DOHH2 (cell line): ENCODE measurements at regions not wholly inside any gene's neighbourhood (a gene's known extent, or its start where the extent isn't known, plus 50 kb on each side); places are given as distances from the start of the nearest gene placed in this dataset.

Source experiments
- H3F3A ChIP-seq: fragments of 200-600 bp; sonication (generic), shearing (Covaris generic); 2 replicates; pipeline ENCODE4 v1.6.0; 2016; ENCODE audit warnings: antibody characterized with exemption, mild to moderate bottlenecking; ENCODE audit not compliant: control insufficient read depth, insufficient read depth
- H3K27ac ChIP-seq: fragments of 200-600 bp; sonication (generic); 2 replicates; pipeline ENCODE4 v1.5.1; 2014; ENCODE audit warnings: low read depth, mild to moderate bottlenecking, low read length, moderate library complexity
- H3K27me3 ChIP-seq: fragments of 200-600 bp; sonication (generic); 2 replicates; pipeline ENCODE4 v1.6.1; 2014; ENCODE audit warnings: mild to moderate bottlenecking, low read length, mixed read lengths; ENCODE audit not compliant: control insufficient read depth
- H3K36me3 ChIP-seq: fragments of 200-600 bp; sonication (generic); 2 replicates; pipeline ENCODE4 v1.6.1; 2014; ENCODE audit warnings: mild to moderate bottlenecking, low read length, moderate library complexity, mixed read lengths; ENCODE audit not compliant: control insufficient read depth
- H3K4me1 ChIP-seq: fragments of 200-600 bp; sonication (generic); 2 replicates; pipeline ENCODE4 v1.6.1; 2014; ENCODE audit warnings: mild to moderate bottlenecking, low read length, mixed read lengths; ENCODE audit not compliant: control insufficient read depth
- H3K4me2 ChIP-seq: fragments of 200-600 bp; sonication (generic); 2 replicates; pipeline ENCODE4 v1.6.0; 2014; ENCODE audit warnings: mild to moderate bottlenecking, low read length, moderate library complexity
- H3K4me3 ChIP-seq: fragments of 200-600 bp; sonication (generic); 2 replicates; pipeline ENCODE4 v1.5.1; 2014; ENCODE audit warnings: mild to moderate bottlenecking, low read length, mixed read lengths
- H3K79me2 ChIP-seq: fragments of 200-600 bp; sonication (generic); 2 replicates; pipeline ENCODE4 v1.6.1; 2014; ENCODE audit warnings: mild to moderate bottlenecking, low read length, mixed read lengths; ENCODE audit not compliant: control insufficient read depth
- H3K9me2 ChIP-seq: fragments of 200-600 bp; sonication (generic); replicated peaks from 2 replicates; pipeline ENCODE4 v1.6.1; 2014; ENCODE audit warnings: mild to moderate bottlenecking, low read length, mixed read lengths; ENCODE audit not compliant: control insufficient read depth
- H3K9me3 ChIP-seq: fragments of 200-600 bp; sonication (generic); 2 replicates; pipeline ENCODE4 v1.6.1; 2014; ENCODE audit warnings: antibody characterized with exemption, low read length, mixed read lengths; ENCODE audit not compliant: control insufficient read depth, insufficient read depth
- H4K20me1 ChIP-seq: fragments of 200-600 bp; sonication (generic); 2 replicates; pipeline ENCODE4 v1.6.0; 2014; ENCODE audit warnings: low read depth, mild to moderate bottlenecking, antibody characterized with exemption, low read length, moderate library complexity; ENCODE audit not compliant: control insufficient read depth, insufficient read depth
- EZH2phosphoT487 ChIP-seq: fragments of 200-600 bp; sonication (generic); IDR thresholded peaks from 2 replicates; pipeline ENCODE4 v1.6.1; 2017; ENCODE audit warnings: borderline replicate concordance, mild to moderate bottlenecking, antibody characterized with exemption, low read length, moderate library complexity, mixed read lengths
- TF ChIP-seq, protein P1 (sequence below): fragments of 200-600 bp; sonication (generic); IDR thresholded peaks from one replicate; pipeline ENCODE4 v1.5.1; 2014; ENCODE audit warnings: antibody characterized with exemption, mild to moderate bottlenecking, low read depth, low read length; ENCODE audit not compliant: poor library complexity, severe bottlenecking

DNA sequence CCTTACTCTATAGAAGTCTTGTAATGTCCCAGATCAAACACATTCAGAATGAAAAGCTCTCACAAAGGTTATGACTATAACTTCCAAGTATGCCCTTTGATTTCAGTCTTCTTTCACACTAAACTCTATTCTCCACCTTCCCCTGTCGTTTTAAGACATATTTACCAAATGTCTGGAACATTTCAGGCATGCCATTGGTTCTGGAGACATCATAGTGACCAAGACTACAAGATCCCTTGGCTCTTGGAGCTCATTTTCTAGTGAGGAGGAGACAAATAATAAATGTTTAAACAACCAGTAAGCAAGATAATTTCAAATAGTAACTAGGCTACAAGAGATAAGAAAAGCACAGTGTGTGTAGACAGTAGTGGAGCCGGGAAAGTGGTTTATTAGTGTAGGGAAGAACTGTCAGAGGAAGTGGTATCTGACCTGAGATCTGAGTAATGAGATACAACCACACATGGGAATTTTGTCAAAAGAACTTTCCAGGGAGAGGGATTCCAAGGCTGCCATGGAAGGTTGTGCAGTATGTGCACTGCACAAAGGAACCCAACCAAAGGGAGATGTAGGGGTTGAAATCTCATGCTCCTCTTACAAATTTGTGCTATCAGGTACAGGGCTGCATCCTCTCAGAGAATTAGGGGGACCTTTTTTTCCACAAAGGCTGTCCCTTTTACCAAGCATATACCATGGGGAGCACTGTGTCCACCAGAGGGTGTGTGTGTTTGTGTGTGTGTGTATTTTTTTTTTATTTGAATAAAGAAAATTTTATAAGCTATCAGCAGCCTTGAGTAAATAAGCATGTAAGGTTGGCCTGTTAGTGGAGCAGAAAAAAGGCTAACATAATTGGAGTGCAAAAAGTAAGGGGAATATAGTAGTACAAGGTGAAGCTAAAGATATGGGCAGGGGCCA, 1279.1 kb upstream of the WWC1 start:
- H3K4me3 ChIP-seq: no peak overlapping the region
- no peaks in the 10 kb centered on the region for H3K9me2 ChIP-seq
- H3K36me3 ChIP-seq: no peaks in the 10 kb centered on the region
- no peak overlapping the region for H3K27ac ChIP-seq
- H3K4me1 ChIP-seq: no peaks in the 10 kb centered on the region
- no peaks in the 10 kb centered on the region for H4K20me1 ChIP-seq
- no peak overlapping the region for H3K4me2 ChIP-seq
- TF ChIP-seq, protein P1, sequence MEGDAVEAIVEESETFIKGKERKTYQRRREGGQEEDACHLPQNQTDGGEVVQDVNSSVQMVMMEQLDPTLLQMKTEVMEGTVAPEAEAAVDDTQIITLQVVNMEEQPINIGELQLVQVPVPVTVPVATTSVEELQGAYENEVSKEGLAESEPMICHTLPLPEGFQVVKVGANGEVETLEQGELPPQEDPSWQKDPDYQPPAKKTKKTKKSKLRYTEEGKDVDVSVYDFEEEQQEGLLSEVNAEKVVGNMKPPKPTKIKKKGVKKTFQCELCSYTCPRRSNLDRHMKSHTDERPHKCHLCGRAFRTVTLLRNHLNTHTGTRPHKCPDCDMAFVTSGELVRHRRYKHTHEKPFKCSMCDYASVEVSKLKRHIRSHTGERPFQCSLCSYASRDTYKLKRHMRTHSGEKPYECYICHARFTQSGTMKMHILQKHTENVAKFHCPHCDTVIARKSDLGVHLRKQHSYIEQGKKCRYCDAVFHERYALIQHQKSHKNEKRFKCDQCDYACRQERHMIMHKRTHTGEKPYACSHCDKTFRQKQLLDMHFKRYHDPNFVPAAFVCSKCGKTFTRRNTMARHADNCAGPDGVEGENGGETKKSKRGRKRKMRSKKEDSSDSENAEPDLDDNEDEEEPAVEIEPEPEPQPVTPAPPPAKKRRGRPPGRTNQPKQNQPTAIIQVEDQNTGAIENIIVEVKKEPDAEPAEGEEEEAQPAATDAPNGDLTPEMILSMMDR: no peak
- no peak for TF ChIP-seq EZH2phosphoT487
- no peaks in the 10 kb centered on the region for H3F3A ChIP-seq
- no peaks in the 10 kb centered on the region for H3K79me2 ChIP-seq
- H3K27me3 ChIP-seq: no peaks in the 10 kb centered on the region
- no peaks in the 10 kb centered on the region for H3K9me3 ChIP-seq

DNA sequence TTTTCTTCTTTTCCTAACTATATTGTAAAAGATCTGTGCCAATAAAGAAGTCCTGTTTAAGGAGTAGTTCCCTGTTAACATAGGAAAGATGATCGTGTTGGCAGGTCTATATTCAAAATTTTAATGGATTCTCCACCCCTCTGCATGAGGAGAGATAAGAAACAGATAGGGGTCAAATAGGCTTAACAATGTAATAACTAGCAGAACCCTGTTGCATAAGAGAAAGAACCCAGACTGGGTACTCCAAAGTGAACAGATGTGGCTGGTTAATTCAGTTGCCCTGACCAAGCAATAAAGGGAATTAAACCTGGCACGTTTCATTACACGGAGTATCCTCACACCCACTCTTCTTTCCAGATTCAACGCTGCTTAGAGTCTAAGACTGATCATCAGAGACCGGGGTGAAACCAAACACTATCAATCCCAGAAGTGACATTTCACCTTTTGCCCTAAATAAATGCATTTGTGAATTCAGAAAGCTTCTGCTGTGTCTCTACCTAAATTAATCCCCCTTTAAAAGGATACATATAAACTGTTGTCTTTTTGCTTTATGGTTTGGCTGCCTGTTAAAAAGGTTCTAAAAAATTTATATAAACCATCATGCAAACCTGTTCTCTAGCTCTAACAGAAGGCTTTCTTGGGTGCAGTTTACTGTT, 1276.9 kb upstream of the WWC1 start:
- Histone ChIP-seq H3F3A (no peaks in the 10 kb centered on the region), H3K4me2 (no peak overlapping the region), H3K4me3 (no peak overlapping the region), H3K36me3 (no peaks in the 10 kb centered on the region), H3K27me3 (no peaks in the 10 kb centered on the region), H3K9me2 (no peaks in the 10 kb centered on the region), H3K4me1 (no peaks in the 10 kb centered on the region), H3K27ac (no peak overlapping the region), H4K20me1 (no peaks in the 10 kb centered on the region), H3K79me2 (no peaks in the 10 kb centered on the region), H3K9me3 (no peaks in the 10 kb centered on the region)
- TF ChIP-seq EZH2phosphoT487: no peak
- TF ChIP-seq, protein P1: no peak

DNA sequence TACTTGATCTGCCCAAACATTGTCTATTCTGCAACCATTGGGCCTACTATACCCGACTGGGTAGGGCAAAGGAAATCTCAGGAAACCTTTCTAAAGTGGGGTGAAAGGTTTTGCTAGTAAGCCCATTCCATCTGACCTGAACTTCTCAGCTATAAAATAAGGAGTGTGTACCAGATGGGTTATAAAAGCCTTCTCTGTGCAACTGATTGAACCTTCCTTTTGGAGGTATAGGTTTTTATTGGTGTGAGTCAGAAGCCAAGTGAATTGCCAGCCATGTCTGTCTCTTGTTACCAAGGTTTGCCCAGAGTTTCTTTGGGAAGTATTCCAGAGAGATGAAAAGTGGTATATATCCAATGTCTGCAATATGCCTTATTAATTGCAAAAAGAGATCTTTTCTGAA, 1271.0 kb upstream of the WWC1 start:
- Histone ChIP-seq H3K9me2 (no peaks in the 10 kb centered on the region), H3K9me3 (no peaks in the 10 kb centered on the region), H4K20me1 (no peaks in the 10 kb centered on the region), H3K36me3 (no peaks in the 10 kb centered on the region), H3K79me2 (no peaks in the 10 kb centered on the region), H3K4me3 (no peak overlapping the region), H3K4me1 (no peaks in the 10 kb centered on the region), H3K27ac (no peak overlapping the region), H3K27me3 (no peaks in the 10 kb centered on the region), H3F3A (no peaks in the 10 kb centered on the region), H3K4me2 (no peak overlapping the region)
- TF ChIP-seq, protein P1: no peak
- TF ChIP-seq EZH2phosphoT487: no peak
